H1 (cell line): ENCODE measurements at regions not wholly inside any gene's neighbourhood (a gene's known extent, or its start where the extent isn't known, plus 50 kb on each side); places are given as distances from the start of the nearest gene placed in this dataset.

Experiments
- CTCF ChIA-PET: fragments of 300-600 bp; sonication (Branson Sonifier 250); formaldehyde crosslinking; loops from one replicate; lab custom pipeline; 2021; ENCODE audit not compliant: partially characterized antibody; lab: Charles Lee
- POLR2A ChIA-PET: fragments of 300-600 bp; sonication (Branson Sonifier 250); formaldehyde crosslinking; loops from one replicate; lab custom pipeline; 2021; ENCODE audit warnings: inconsistent platforms; ENCODE audit not compliant: partially characterized antibody; lab: Charles Lee
- DNase-seq, 2 experiments: peaks; one replicate each; pipeline versions ENCODE4 v3.0.0 to v3.0.0-alpha.2; 2010 to 2022; ENCODE audit warnings: low spot score in 2 of 2, low read depth in 1 of 2, mixed read lengths in 1 of 2
- FAIRE-seq: peaks from 2 replicates; lab custom pipeline; 2011; peaks lifted over from hg19 to GRCh38; lab: Jason Lieb, UNC
- H2AFZ ChIP-seq: 2 replicates; pipeline ENCODE4 v1.8.1; 2012; ENCODE audit warnings: low read length, inconsistent platforms
- H2AK5ac ChIP-seq: 2 replicates; pipeline ENCODE4 v1.6.1; 2013; ENCODE audit warnings: low read depth, low read length
- H2BK120ac ChIP-seq: replicated peaks from 2 replicates; pipeline ENCODE3; 2013; ENCODE audit warnings: low read depth, low read length, inconsistent platforms
- H2BK12ac ChIP-seq: 2 replicates; pipeline ENCODE4 v1.6.1; 2013; ENCODE audit warnings: low read depth, low read length
- H2BK15ac ChIP-seq: 2 replicates; pipeline ENCODE4 v1.6.1; 2013; ENCODE audit warnings: low read length
- H2BK20ac ChIP-seq: 2 replicates; pipeline ENCODE4 v1.6.1; 2013; ENCODE audit warnings: low read length
- H2BK5ac ChIP-seq: 2 replicates; pipeline ENCODE4 v1.6.1; 2013; ENCODE audit warnings: low read depth, low read length
- H3K14ac ChIP-seq: 2 replicates; pipeline ENCODE4 v1.6.1; 2013; ENCODE audit warnings: inconsistent platforms; ENCODE audit not compliant: insufficient read length
- H3K18ac ChIP-seq: 2 replicates; pipeline ENCODE4 v1.6.1; 2013; ENCODE audit warnings: low read length; ENCODE audit errors: extremely low read depth
- H3K23ac ChIP-seq: 2 replicates; pipeline ENCODE4 v1.6.1; 2013; ENCODE audit warnings: inconsistent platforms; ENCODE audit not compliant: insufficient read length
- H3K23me2 ChIP-seq: 2 replicates; pipeline ENCODE4 v1.6.1; 2013; ENCODE audit warnings: low read depth, low read length
- H3K27ac ChIP-seq: 2 replicates; pipeline ENCODE4 v1.6.1; 2011; ENCODE audit warnings: low read depth, low read length, inconsistent platforms
- H3K27me3 ChIP-seq, 4 experiments: replicated peaks in 1 of 4; 1 replicate in 1 of 4; 2 replicates in 3 of 4; pipeline versions ENCODE4 v1.6.1 to v1.8.1; 2011 to 2013; ENCODE audit warnings: low read length in 3 of 4, mild to moderate bottlenecking in 3 of 4, inconsistent platforms in 2 of 4, mixed read lengths in 2 of 4, moderate library complexity in 1 of 4; ENCODE audit not compliant: control insufficient read depth in 3 of 4, insufficient read depth in 3 of 4; ENCODE audit errors: extremely low read depth in 1 of 4
- H3K36me3 ChIP-seq, 4 experiments: 2 replicates each; pipeline versions ENCODE4 v1.6.1 to v1.8.1; 2011 to 2013; ENCODE audit warnings: mild to moderate bottlenecking in 4 of 4, low read length in 3 of 4, moderate library complexity in 2 of 4, control low read depth in 1 of 4, inconsistent platforms in 1 of 4; ENCODE audit not compliant: insufficient read depth in 4 of 4, control insufficient read depth in 2 of 4
- H3K4ac ChIP-seq: replicated peaks from 2 replicates; pipeline ENCODE3; 2013; ENCODE audit warnings: low read length, low read depth, mixed read lengths, inconsistent platforms; ENCODE audit not compliant: insufficient read length
- H3K4me1 ChIP-seq, 4 experiments: replicated peaks in 1 of 4; 1 replicate in 1 of 4; 2 replicates in 3 of 4; pipeline versions ENCODE4 v1.6.1 to v1.8.1; 2011 to 2013; ENCODE audit warnings: low read length in 3 of 4, inconsistent platforms in 2 of 4, mixed read lengths in 1 of 4; ENCODE audit not compliant: insufficient read depth in 4 of 4, control insufficient read depth in 3 of 4
- H3K4me2 ChIP-seq, 2 experiments: 2 replicates each; pipeline versions ENCODE4 v1.6.1 to v1.8.1; 2011 to 2013; ENCODE audit warnings: low read depth in 2 of 2, low read length in 2 of 2, control low read depth in 1 of 2, inconsistent platforms in 1 of 2, mild to moderate bottlenecking in 1 of 2; ENCODE audit not compliant: insufficient read depth in 1 of 2
- H3K4me3 ChIP-seq, 4 experiments: fragments of 200-600, 300-600 bp in 1 of 4; sonication (generic), shearing (Covaris generic), sonication (Bioruptor Twin) in 1 of 4; 2 replicates each; pipeline versions ENCODE4 v1.5.1 to v1.8.1; 2011 to 2016; ENCODE audit warnings: low read length in 4 of 4, low read depth in 3 of 4, control low read depth in 2 of 4, inconsistent platforms in 2 of 4, mild to moderate bottlenecking in 2 of 4, mixed read lengths in 1 of 4, moderate library complexity in 1 of 4; ENCODE audit not compliant: insufficient read depth in 2 of 4; ENCODE audit errors: extremely low read depth in 1 of 4
- H3K56ac ChIP-seq: replicated peaks from 2 replicates; pipeline ENCODE3; 2013; ENCODE audit warnings: low read depth, mild to moderate bottlenecking, mixed read lengths, low read length, inconsistent platforms; ENCODE audit not compliant: insufficient read length
- H3K79me1 ChIP-seq: 2 replicates; pipeline ENCODE4 v1.6.1; 2013; ENCODE audit warnings: low read depth, low read length, control low read depth
- H3K79me2 ChIP-seq, 2 experiments: 2 replicates each; pipeline versions ENCODE4 v1.6.1 to v1.8.1; 2012 to 2013; ENCODE audit warnings: low read length in 2 of 2, mild to moderate bottlenecking in 2 of 2, inconsistent platforms in 1 of 2; ENCODE audit not compliant: insufficient read depth in 2 of 2, control insufficient read depth in 1 of 2
- H3K9ac ChIP-seq, 4 experiments: replicated peaks in 1 of 4; 1 replicate in 1 of 4; 2 replicates in 3 of 4; pipeline versions ENCODE4 v1.6.1 to v1.8.1; 2011 to 2013; ENCODE audit warnings: low read depth in 3 of 4, low read length in 3 of 4, control low read depth in 2 of 4, mild to moderate bottlenecking in 2 of 4, moderate library complexity in 2 of 4, inconsistent platforms in 1 of 4; ENCODE audit errors: extremely low read depth in 1 of 4
- H3K9me3 ChIP-seq, 2 experiments: 2 replicates each; pipeline versions ENCODE4 v1.6.1 to v1.8.1; 2012 to 2013; ENCODE audit warnings: mild to moderate bottlenecking in 2 of 2, moderate library complexity in 2 of 2, control low read depth in 1 of 2, inconsistent platforms in 1 of 2, low read depth in 1 of 2, low read length in 1 of 2, mixed read lengths in 1 of 2; ENCODE audit not compliant: insufficient read depth in 2 of 2
- H4K20me1 ChIP-seq, 2 experiments: replicated peaks in 1 of 2; 2 replicates each; pipeline versions ENCODE3 to v1.8.1; 2011 to 2013; ENCODE audit warnings: inconsistent platforms in 2 of 2, low read length in 2 of 2, mild to moderate bottlenecking in 1 of 2; ENCODE audit not compliant: insufficient read depth in 2 of 2, control insufficient read depth in 1 of 2
- H4K5ac ChIP-seq: 2 replicates; pipeline ENCODE4 v1.6.1; 2013; ENCODE audit warnings: low read length, low read depth, mixed read lengths, inconsistent platforms; ENCODE audit not compliant: insufficient read length
- H4K8ac ChIP-seq: 2 replicates; pipeline ENCODE4 v1.8.0; 2013; ENCODE audit warnings: mild to moderate bottlenecking, moderate library complexity, low read length, inconsistent platforms; ENCODE audit not compliant: insufficient read depth; ENCODE audit errors: extremely low read depth
- H4K91ac ChIP-seq: replicated peaks from 2 replicates; pipeline ENCODE3; 2013; ENCODE audit warnings: low read length, mixed read lengths, inconsistent platforms; ENCODE audit not compliant: insufficient read length
- EP300 ChIP-seq, 2 experiments: IDR thresholded peaks; 1 replicate in 1 of 2; 2 replicates in 1 of 2; pipeline ENCODE4 v1.6.1; 2011 to 2012; ENCODE audit warnings: low read depth in 2 of 2, low read length in 2 of 2, mild to moderate bottlenecking in 2 of 2, borderline replicate concordance in 1 of 2, inconsistent platforms in 1 of 2, moderate library complexity in 1 of 2
- MAFK ChIP-seq: IDR thresholded peaks from 2 replicates; pipeline ENCODE4 v1.6.1; 2012; ENCODE audit warnings: low read depth, mild to moderate bottlenecking, improper control_type of control experiment, low read length
- WGBS, 2 experiments: shearing (Covaris generic) in 1 of 2; methylation state at CpG; one replicate each; pipeline versions ENCODE4 v1.1.6 to v1.1.7; 2013 to 2015; ENCODE audit warnings: low lambda C conversion rate in 2 of 2, mixed read lengths in 2 of 2, inconsistent platforms in 1 of 2, low coverage in 1 of 2, missing lambda C conversion rate in 1 of 2; ENCODE audit not compliant: insufficient replicate concordance in 2 of 2, insufficient coverage in 1 of 2, insufficient read length in 1 of 2; ENCODE audit errors: extremely low coverage in 1 of 2, missing lambda C conversion rate in 1 of 2; 5-methylcytosine and 5-hydroxymethylcytosine counted together

GRCh38 chr3:5766848-5767247, 579.3 kb downstream of the EDEM1 start:
- Histone ChIP-seq H3K4me2 (no peak overlapping the region), H3K23me2 (no peaks in the 10 kb centered on the region), H3K79me2 (no peaks in the 10 kb centered on the region), H3K4ac (no peak overlapping the region), H2AFZ (no peak overlapping the region), H3K27ac (no peak overlapping the region), H4K20me1 (no peaks in the 10 kb centered on the region), H3K14ac (no peak overlapping the region), H3K9ac (no peak overlapping the region), H3K27me3 (no peaks in the 10 kb centered on the region), H2BK5ac (no peak overlapping the region), H3K56ac (no peak overlapping the region), H4K91ac (no peak overlapping the region), H3K36me3 (no peaks in the 10 kb centered on the region), H3K23ac (no peak overlapping the region), H2BK120ac (no peak overlapping the region), H2BK15ac (no peak overlapping the region), H4K5ac (no peak overlapping the region), H3K4me3 (no peak overlapping the region), H2BK12ac (no peak overlapping the region), H2BK20ac (no peak overlapping the region), H3K4me1 (no peaks in the 10 kb centered on the region), H4K8ac (no peak overlapping the region), H2AK5ac (no peak overlapping the region), H3K18ac (no peak overlapping the region), H3K79me1 (no peaks in the 10 kb centered on the region), H3K9me3 (no peaks in the 10 kb centered on the region)
- ChIA-PET CTCF (interaction anchor here (0.6 to 1.5 kb wide), 3 partner anchors 21 to 476 kb away, joined by 3 read pairs; no protein-coding TSS in a partner anchor), POLR2A (no interaction called here)
- FAIRE-seq (no peak), DNase-seq (no peak)
- 74% methylated on average over 1 of the region's 1 CpG; no CpG with 5 or more reads in 1 of the 2 experiments for WGBS, 2 experiments
- TF ChIP-seq MAFK (no peak), EP300 (IDR thresholded peaks at IDR 0.05; ENCODE audit: borderline replicate concordance in 1 of 2, low read depth in 2 of 2, low read length in 2 of 2) (no peak)
